HG03095 (cell line): ENCODE measurements at regions not wholly inside any gene's neighbourhood (a gene's known extent, or its start where the extent isn't known, plus 50 kb on each side); places are given as distances from the start of the nearest gene placed in this dataset.
"Not testable (repeated sequence)": the region's sequence is repeated elsewhere in the genome, so short reads cannot be mapped to it uniquely, and the experiment has no call there.

Source experiments
- ATAC-seq: cut with Tn5 transposase; IDR thresholded peaks from one replicate; pipeline ENCODE4 v1.9.1; 2021; ENCODE audit warnings: moderate library complexity; ENCODE audit not compliant: unreplicated experiment

DNA sequence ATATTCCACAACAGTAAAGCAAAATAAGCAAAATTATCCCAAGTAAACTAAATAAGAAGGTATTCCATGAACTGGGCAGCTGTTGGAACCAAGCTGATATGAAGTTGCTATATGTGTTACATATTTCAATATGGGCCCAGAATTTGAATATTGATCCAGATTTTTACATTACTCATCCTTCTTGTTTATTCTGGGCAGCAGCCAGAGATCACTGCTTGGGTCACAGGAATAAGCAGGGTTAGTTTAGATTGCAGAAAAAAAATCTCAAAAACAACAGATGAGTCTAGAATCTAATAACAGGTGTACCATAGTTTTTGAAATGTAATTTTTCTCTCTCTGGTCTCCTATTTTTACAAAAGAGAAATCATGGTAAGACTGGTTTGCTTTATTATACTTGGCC, 171.5 kb upstream of the NAMPT start:
- no peak for ATAC-seq

- ATAC-seq: no peak
Observed at GRCh38 chr7:106452031-106452851, 167.5 kb upstream of the NAMPT start.

DNA sequence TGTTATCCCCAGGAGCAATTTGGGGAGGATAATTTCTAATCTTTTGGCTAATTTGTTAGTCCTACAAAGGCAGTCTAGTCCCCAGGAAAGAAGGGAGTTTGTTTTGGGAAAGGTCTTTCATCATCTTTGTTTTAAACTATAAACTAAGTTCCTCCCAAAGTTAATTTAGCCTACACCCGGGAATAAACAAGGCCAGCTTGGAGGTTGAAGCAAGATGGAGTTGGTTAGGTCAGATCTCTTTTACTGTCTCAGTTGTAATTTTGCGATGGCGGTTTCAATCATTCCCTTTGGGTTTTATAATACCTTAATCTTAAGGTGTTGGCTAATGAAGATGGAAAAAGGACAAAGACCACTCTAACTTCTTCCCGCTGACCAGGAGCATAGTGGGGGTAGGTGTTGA, 166.4 kb upstream of the NAMPT start:
- no peak for ATAC-seq

DNA sequence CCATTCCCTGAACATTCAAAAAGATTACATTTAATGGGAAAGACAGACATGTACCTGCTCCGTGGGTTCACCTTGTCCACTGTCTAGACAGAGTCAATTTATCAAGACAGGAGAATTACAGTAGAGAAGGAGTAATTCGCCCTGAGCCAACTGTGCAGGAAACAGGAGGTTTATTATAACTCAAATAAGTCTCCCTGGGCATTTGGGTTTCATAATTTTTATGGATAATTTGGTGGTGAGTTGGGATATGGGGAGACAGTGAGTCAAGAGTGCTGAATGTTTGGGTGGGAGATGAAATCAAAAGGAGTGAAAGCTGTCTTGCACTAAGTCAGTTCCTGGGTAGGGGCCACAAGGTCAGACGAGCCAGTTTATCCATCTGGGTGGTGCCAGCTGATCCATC, 165.9 kb upstream of the NAMPT start:
- ATAC-seq: no peak

GRCh38 chr7:106448992-106449859, 164.4 kb upstream of the NAMPT start:
- no peak for ATAC-seq

GRCh38 chr7:106448346-106448991, 163.7 kb upstream of the NAMPT start:
- no peak for ATAC-seq

DNA sequence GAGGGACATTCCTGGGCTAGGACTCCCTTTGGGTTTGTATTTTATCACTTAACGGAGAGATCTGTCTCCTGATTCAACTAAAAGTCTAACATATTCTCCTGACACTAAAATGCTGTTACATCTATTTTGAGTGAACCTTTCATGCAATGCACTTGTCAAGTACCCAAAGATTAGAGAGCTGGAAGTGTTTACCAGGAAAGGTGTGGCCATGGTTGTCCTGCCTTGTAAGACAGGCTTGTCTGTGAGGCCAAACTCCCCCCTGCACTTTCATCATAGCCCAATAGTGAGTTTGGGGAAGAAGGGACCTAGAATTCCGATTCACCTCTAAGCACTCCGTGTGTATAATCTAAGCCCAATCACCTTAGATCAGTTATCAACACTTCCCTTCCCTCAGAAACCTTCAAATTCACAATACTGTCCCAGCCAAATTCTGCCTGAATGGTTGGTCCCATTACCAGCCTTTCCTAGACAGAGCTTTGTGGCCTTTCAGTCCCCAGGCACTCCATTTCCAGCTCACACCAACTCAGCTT, 162.6 kb upstream of the NAMPT start:
- no peak for ATAC-seq

DNA sequence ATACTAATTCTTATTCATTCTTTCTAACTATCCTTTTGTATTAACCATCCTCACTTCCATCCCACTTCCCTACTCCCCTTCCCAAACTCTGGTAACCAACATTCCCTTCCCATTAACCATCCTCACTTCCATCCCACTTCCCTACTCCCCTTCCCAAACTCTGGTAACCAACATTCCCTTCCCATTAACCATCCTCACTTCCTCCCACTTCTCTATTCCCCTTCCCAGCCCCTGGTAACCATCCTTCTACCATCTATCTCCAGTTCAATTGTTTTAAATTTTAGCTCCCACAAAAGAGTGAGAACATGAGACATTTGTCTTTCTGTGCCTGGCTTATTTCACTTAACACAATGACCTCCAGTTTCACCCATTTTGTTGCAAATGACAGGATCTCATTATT, 160.6 kb upstream of the NAMPT start:
- ATAC-seq: not testable (repeated sequence)

DNA sequence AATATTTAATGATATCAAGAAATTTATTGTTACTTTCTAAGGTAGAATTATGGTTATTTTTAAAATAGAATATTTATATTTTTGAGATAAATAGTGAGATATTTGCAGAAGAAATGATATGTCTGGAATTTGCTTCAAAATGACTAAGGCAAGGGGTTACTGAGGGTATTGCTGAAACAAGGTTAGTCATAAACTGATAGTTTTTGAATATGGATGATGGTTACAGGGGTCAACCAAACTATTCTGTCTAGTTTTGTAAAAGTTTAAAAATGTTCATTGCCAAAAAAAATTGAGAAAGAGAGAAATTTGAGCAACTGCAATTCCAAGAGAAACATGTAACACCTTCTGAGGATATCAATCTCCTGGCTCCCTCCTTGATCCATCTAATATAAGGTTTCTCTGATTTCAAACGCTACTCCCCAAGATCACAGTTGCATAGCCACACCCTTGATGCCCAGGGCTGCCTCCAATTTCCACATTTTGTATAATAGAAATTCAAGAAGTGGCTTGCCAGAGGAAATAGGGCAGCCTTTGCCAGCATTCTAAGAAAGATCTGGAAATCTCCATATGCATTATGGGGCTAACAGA, 159.4 kb upstream of the NAMPT start:
- no peak for ATAC-seq

- ATAC-seq: no peak
Observed at GRCh38 chr7:106443156-106443555, 158.4 kb upstream of the NAMPT start.

DNA sequence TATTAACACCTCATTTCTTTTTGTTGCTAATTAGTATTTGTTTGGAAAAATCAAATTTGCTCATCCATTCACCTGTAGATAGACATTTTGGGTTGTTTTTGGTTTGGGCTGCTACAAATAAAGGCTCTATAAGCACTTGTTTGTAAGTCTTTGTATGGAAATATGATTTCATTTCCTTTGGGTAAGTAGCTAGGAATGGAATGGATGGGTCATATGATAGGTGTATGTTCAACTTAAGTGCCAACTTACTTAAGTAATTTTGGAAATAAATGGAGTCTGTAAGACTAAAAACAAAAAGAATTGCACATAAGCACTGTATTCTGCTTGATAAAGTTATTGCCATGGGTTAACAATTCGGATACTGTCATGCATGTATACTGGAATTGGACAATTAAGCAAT, 157.7 kb upstream of the NAMPT start:
- no peak for ATAC-seq

DNA sequence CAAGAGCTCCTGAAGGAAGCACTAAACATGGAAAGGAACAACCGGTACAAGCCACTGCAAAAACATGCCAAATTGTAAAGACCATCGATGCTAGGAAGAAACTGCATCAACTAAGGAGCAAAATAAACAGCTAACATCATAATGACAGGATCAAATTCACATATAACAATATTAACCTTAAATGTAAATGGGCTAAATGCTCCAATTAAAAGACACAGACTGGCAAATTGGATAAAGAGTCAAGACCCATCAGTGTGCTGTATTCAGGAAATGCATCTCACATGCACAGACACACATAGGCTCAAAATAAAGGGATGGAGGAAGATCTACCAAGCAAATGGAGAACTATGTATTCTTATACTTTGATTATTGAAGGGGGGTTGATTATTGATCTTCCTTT, 156.6 kb upstream of the NAMPT start:
- not testable (repeated sequence) for ATAC-seq

GRCh38 chr7:106436933-106437332, 152.2 kb upstream of the NAMPT start:
- not testable (repeated sequence) for ATAC-seq

DNA sequence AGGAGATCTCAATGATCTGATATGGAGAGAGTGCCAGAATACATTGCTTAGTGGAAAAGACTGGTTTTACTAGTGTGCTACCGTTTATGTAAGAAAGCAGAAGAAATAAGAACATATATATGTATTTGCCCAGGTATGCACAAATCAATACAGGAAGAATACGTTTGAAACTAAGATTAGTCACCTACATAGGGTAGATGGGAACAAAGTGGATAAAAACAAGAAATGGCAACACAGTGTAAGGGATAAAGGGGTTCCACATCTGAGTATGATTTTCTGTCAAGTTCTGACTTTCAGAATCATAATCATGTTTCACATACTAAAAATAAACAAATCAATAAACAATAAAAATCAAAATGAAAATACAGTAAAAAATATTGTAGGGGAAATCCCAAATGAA, 148.6 kb upstream of the NAMPT start:
- no peak for ATAC-seq

GRCh38 chr7:106430535-106431455, 146.0 kb upstream of the NAMPT start:
- no peak for ATAC-seq

DNA sequence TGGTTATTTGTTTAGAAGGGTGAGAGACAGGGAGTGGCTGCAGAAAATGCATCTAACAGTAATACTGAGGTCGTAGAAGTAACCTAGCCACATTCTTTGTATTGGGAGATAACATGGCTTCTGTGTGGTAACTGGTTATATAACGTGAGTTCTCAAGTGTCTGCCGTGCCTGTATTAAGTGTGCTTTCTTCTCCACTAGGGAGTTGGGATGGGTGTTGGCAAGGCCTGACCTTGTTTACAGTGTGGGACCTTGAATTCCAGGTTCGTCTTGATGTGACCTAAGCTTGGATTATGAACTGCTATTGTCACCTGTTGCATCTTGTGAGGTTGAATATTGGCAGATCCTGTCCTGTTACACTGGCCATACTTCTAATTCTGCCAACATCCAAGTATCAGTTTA, 145.3 kb upstream of the NAMPT start:
- no peak for ATAC-seq

- ATAC-seq: no peak
Observed at GRCh38 chr7:106426803-106427202, 142.0 kb upstream of the NAMPT start.

- peak; percentile 94 for ATAC-seq
Observed at GRCh38 chr7:106425017-106425719, 140.4 kb upstream of the NAMPT start.

DNA sequence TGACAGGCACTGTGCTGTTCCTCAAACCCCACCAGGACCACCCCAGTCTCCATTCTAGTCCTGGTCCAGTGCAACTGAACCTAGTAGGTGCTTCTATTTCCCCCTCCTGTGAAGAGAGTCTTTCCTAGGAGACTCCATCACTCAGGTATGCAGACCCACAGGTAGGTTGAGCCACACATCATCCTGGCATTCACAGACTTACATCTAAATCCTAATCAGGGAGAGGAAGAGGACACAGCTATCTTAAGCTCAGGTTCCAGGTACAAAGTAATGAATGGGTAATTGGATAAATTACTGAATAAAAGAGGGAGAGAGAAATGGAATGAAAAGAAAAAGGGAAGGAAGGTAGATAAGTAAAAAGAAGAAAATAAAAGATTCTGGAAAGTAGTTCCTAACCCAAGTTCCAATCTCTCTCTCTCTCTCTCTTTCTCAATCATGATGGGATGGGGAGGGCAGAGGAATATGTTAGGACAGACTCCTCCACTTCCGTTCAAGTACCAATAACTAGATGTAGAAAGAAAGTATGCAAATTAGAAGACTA, 139.8 kb upstream of the NAMPT start:
- no peak for ATAC-seq
